Lung (tissue), 11 donors: ENCODE measurements at regions not wholly inside any gene's neighbourhood (a gene's known extent, or its start where the extent isn't known, plus 50 kb on each side); places are given as distances from the start of the nearest gene placed in this dataset.

Source experiments
- ATAC-seq: fragments of 200-7000 bp; cut with Tn5 transposase; one replicate; pipeline ENCODE4 v1.9.1; 2020; ENCODE audit warnings: moderate number of reproducible peaks; ENCODE audit not compliant: insufficient read depth, low FRiP score
- DNase-seq, 3 donors: peaks; one replicate each; pipeline ENCODE4 v3.0.0-alpha.2; 2013 to 2017
- H3K27ac ChIP-seq, 2 donors: one replicate each; pipeline ENCODE4 v1.5.1; 2013; ENCODE audit warnings: mild to moderate bottlenecking in 2 of 2, moderate library complexity in 2 of 2, control low read depth in 1 of 2, inconsistent platforms in 1 of 2, low read depth in 1 of 2, low read length in 1 of 2
- H3K27me3 ChIP-seq, 3 donors: one replicate each; pipeline ENCODE4 v1.5.1; 2013; ENCODE audit warnings: low read length in 2 of 3; ENCODE audit not compliant: control insufficient read depth in 3 of 3, insufficient read depth in 3 of 3
- H3K36me3 ChIP-seq, 4 donors: one replicate each; pipeline ENCODE4 v1.5.1; 2013; ENCODE audit warnings: low read length in 4 of 4, mild to moderate bottlenecking in 1 of 4, moderate library complexity in 1 of 4; ENCODE audit not compliant: control insufficient read depth in 4 of 4, insufficient read depth in 4 of 4
- H3K4me1 ChIP-seq, 5 donors: one replicate each; pipeline ENCODE4 v1.5.1; 2013; ENCODE audit warnings: low read length in 5 of 5, mild to moderate bottlenecking in 2 of 5, moderate library complexity in 1 of 5; ENCODE audit not compliant: control insufficient read depth in 5 of 5, insufficient read depth in 5 of 5
- H3K4me3 ChIP-seq: one replicate; pipeline ENCODE4 v1.5.1; 2013; ENCODE audit warnings: mild to moderate bottlenecking, control low read depth, moderate library complexity
- H3K9ac ChIP-seq, 2 donors: one replicate each; pipeline ENCODE4 v1.5.1; 2013; ENCODE audit warnings: low read length in 2 of 2, control low read depth in 1 of 2; ENCODE audit not compliant: insufficient read depth in 1 of 2
- H3K9me3 ChIP-seq, 4 donors: one replicate each; pipeline ENCODE4 v1.5.1; 2013; ENCODE audit warnings: low read length in 3 of 4, mild to moderate bottlenecking in 1 of 4, moderate library complexity in 1 of 4; ENCODE audit not compliant: control insufficient read depth in 4 of 4, insufficient read depth in 3 of 4
- WGBS, 2 donors: extraction: QIAGEN DNeasy Blood & Tissue Kit; methylation state at CpG; one replicate each; pipeline ENCODE4 v1.1.7; 2013; 5-methylcytosine and 5-hydroxymethylcytosine counted together
- TF ChIP-seq, protein P1 (sequence below): IDR thresholded peaks from 2 replicates; pipeline ENCODE4 v1.5.1; 2012; ENCODE audit warnings: mild to moderate bottlenecking; ENCODE audit errors: control extremely low read depth, extremely low read depth
- donor health status: control.
- donor health status: control.
- donor health status: Bipolar disorder and iron deficiency.
- donor health status: healthy.
- donor health status: DM: yes; HTN: yes; CAD: no.

DNA sequence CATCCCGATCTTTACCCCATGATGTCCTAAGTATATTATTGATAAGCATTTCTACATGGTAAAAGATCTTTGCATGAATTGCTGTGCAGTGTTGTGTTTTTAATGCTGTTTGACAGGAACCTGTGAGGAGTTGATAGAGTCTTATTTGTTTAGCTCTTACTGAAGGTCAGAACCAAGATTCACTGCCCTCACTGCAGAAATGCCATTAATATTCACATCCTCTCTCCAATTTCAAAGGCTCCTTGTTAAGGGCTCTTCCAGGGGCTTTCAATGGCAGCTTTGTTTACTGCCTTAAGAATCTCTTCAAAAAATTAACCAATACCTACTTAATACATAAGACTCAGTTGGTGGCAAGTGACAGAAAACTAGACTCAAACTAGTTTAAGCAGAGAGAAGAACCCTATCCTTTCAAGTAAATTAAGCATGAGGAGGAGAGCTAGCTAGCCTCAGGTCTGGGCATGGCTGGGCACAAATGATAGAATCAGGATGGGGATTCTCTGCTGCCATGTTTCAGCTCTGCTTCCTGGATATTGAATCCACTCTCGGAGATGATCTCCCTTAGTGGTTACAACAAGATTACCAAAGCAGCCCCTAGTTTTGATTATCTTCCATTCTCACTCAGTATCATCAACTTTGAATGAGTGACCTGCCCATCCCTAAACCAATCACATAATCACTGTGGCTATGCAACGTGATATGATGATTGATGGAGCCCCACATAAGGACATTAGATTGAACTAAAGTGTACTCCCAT, 311.8 kb downstream of the CDH11 start:
- TF ChIP-seq, protein P1, sequence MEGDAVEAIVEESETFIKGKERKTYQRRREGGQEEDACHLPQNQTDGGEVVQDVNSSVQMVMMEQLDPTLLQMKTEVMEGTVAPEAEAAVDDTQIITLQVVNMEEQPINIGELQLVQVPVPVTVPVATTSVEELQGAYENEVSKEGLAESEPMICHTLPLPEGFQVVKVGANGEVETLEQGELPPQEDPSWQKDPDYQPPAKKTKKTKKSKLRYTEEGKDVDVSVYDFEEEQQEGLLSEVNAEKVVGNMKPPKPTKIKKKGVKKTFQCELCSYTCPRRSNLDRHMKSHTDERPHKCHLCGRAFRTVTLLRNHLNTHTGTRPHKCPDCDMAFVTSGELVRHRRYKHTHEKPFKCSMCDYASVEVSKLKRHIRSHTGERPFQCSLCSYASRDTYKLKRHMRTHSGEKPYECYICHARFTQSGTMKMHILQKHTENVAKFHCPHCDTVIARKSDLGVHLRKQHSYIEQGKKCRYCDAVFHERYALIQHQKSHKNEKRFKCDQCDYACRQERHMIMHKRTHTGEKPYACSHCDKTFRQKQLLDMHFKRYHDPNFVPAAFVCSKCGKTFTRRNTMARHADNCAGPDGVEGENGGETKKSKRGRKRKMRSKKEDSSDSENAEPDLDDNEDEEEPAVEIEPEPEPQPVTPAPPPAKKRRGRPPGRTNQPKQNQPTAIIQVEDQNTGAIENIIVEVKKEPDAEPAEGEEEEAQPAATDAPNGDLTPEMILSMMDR, result no peak
- 77 to 81% methylated on average over 3 of the region's 3 CpGs for WGBS, 2 donors
- ATAC-seq, result no peak
- Histone ChIP-seq H3K4me3 (no peak overlapping the region), H3K4me1 (no peaks in the 10 kb centered on the region), H3K36me3 (no peaks in the 10 kb centered on the region), H3K27me3 (no peaks in the 10 kb centered on the region), H3K9ac (no peak overlapping the region), H3K27ac (no peak overlapping the region), H3K9me3 (no peaks in the 10 kb centered on the region)
- no peak for DNase-seq

DNA sequence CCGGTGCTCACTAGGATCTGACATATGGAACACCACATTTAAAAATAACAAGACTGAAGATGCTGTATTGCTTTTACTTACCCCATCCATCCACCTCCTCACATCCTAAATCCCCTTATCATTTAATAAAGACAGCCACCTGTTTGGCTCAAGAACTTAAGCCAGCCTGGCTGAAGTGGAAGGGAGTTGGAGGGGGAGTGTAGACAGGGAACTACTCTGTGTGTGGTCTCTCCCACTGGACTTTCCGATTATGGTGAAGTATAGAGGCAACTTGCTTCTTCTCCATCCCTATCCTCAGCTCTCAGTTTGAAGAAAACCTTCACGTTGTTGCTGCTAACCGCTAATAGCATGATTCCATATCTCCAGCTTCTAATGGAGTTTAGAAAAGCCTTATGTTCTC, 313.4 kb downstream of the CDH11 start:
- WGBS, 2 donors, result 66 to 73% methylated on average over 4 of the region's 4 CpGs
- Histone ChIP-seq H3K9me3 (no peaks in the 10 kb centered on the region), H3K27ac (no peak overlapping the region), H3K4me1 (no peaks in the 10 kb centered on the region), H3K27me3 (no peaks in the 10 kb centered on the region), H3K36me3 (no peaks in the 10 kb centered on the region), H3K4me3 (no peak overlapping the region), H3K9ac (no peak overlapping the region)
- TF ChIP-seq, protein P1, result no peak
- ATAC-seq (no peak), DNase-seq (no peak)

DNA sequence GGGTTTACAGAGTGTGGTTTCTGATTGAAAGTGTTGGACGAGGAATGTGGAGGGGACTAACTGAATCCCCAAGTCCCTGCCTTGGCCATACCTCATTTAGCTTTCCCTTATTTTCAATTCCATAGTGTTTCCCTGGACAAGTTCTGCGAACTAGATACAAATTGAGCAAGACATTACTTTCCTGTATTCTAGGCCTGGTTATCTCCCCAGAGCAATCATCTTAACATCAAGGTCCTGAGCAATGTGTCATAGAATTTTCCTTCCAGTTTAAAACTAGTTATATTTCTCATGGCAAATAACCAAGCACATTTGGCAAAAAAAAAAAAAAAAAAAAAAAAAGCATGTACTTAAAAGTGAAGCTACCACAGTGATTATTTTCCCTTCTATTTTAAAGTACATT, 330.1 kb downstream of the CDH11 start:
- TF ChIP-seq, protein P1, result no peak
- Histone ChIP-seq H3K36me3 (no peaks in the 10 kb centered on the region), H3K9me3 (no peaks in the 10 kb centered on the region), H3K9ac (no peak overlapping the region), H3K27ac (no peak overlapping the region), H3K4me1 (no peaks in the 10 kb centered on the region), H3K27me3 (no peaks in the 10 kb centered on the region), H3K4me3 (no peak overlapping the region)
- ATAC-seq (no peak), DNase-seq (no peak)
- 87 to 94% methylated on average over 2 of the region's 2 CpGs for WGBS, 2 donors

DNA sequence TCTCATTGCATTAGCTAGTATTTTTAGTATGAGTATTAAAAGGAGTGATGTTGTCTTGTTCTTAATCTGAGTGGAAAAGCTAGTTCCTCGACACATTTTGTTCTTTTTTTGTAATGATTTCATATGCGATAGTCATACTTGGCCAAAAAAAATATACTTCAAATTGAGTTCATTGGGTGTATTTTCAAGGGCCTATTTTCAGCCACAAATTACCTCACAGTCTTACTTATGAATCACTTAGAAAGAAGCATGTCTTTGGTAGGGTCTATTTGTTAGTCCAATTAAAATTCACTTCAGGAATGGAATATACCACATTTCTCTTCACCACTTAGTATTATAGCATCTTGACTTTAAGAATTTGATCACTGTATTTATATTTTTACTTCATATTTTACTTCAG, 337.2 kb downstream of the CDH11 start:
- no peak overlapping the region for H3K9ac ChIP-seq
- TF ChIP-seq, protein P1, result no peak
- H3K4me1 ChIP-seq, result no peaks in the 10 kb centered on the region
- no peaks in the 10 kb centered on the region for H3K27me3 ChIP-seq
- no peak overlapping the region for H3K4me3 ChIP-seq
- no peak for DNase-seq
- H3K27ac ChIP-seq, result no peak overlapping the region
- 74 to 93% methylated on average over 2 of the region's 2 CpGs for WGBS, 2 donors
- no peaks in the 10 kb centered on the region for H3K36me3 ChIP-seq
- ATAC-seq, result no peak
- no peaks in the 10 kb centered on the region for H3K9me3 ChIP-seq
